ENCODE measurements at regions not wholly inside any gene's neighbourhood (a gene's known extent, or its start where the extent isn't known, plus 50 kb on each side); places are given as distances from the start of the nearest gene placed in this dataset.

DNA sequence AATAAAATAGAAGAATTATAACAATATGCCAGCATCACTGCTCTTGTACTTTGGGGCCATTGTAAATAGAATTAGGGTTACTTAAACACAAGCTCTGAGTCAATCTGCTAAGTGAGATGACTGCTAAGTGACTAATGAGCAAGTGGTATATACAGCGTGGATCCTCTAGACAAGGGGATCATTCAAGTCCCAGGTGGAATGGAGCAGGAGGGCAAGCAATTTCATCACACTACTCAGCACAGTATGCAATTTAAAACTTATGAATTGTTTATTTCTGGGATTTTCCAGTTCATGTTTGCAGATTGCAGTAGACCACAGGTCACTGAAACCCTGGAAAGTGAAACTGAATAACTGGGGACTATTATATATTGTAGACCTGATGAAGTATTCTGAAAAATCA lies 235.3 kb downstream of the BTBD3 start:
- TF ChIP-seq, protein P1, sequence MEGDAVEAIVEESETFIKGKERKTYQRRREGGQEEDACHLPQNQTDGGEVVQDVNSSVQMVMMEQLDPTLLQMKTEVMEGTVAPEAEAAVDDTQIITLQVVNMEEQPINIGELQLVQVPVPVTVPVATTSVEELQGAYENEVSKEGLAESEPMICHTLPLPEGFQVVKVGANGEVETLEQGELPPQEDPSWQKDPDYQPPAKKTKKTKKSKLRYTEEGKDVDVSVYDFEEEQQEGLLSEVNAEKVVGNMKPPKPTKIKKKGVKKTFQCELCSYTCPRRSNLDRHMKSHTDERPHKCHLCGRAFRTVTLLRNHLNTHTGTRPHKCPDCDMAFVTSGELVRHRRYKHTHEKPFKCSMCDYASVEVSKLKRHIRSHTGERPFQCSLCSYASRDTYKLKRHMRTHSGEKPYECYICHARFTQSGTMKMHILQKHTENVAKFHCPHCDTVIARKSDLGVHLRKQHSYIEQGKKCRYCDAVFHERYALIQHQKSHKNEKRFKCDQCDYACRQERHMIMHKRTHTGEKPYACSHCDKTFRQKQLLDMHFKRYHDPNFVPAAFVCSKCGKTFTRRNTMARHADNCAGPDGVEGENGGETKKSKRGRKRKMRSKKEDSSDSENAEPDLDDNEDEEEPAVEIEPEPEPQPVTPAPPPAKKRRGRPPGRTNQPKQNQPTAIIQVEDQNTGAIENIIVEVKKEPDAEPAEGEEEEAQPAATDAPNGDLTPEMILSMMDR (optimal IDR thresholded peaks at IDR 0.05 in 1 of 3, IDR thresholded peaks at IDR 0.05 in 1 of 3, conservative IDR thresholded peaks at IDR 0.05 in 1 of 3; ENCODE audit: extremely low read depth in 1 of 3, insufficient read depth in 2 of 3, low read length in 3 of 3): no peak
- TF ChIP-seq EZH2 (IDR thresholded peaks at IDR 0.05; ENCODE audit: low read length): no peak
